HCT116 (cell line): ENCODE measurements at regions not wholly inside any gene's neighbourhood (a gene's known extent, or its start where the extent isn't known, plus 50 kb on each side); places are given as distances from the start of the nearest gene placed in this dataset.

ENCODE experiments used
- ATAC-seq: fragments of 200-7000 bp; cut with Tn5 transposase; 2 replicates; pipeline ENCODE4 v1.9.1; 2020; ENCODE audit warnings: mild to moderate bottlenecking, moderate library complexity
- BruUV-seq: library from RNA; stranded (reverse); fragments of 400-500 nt; replicated peaks from 2 replicates; lab custom pipeline; 2021; lab: Mats Ljungman, UMichigan
- CTCF ChIA-PET: fragments of 300-600 bp; sonication (Branson Sonifier 250); formaldehyde crosslinking; loops from one replicate; lab custom pipeline; 2021; ENCODE audit warnings: antibody characterized with exemption; lab: Charles Lee
- POLR2A ChIA-PET: fragments of 300-600, 350-600 bp; sonication (Branson Sonifier 250); formaldehyde crosslinking; loops from one replicate; lab custom pipeline; 2021; ENCODE audit warnings: antibody characterized with exemption; lab: Charles Lee
- RAD21 ChIA-PET, 2 experiments: fragments of 300-600 bp; sonication (Branson Sonifier 250); formaldehyde crosslinking; loops; one replicate each; lab custom pipeline; 2023; ENCODE audit warnings: low total read pairs in 2 of 2; ENCODE audit not compliant: uncharacterized antibody in 2 of 2, unreplicated experiment in 2 of 2, low non-redundant PET in 1 of 2; lab: Charles Lee
- DNase-seq: peaks from one replicate; pipeline ENCODE4 v3.0.0-alpha.2; 2010; ENCODE audit warnings: low read depth, low spot score
- H2AFZ ChIP-seq: fragments of 200-600 bp; shearing (Covaris generic), sonication (generic); 2 replicates; pipeline ENCODE4 v1.6.1; 2017; ENCODE audit warnings: low read depth, mixed run types, mixed read lengths, antibody characterized with exemption, low read length; ENCODE audit not compliant: poor library complexity, severe bottlenecking
- H3K27ac ChIP-seq: 2 replicates; pipeline ENCODE4 v1.5.1; 2012; ENCODE audit warnings: low read depth, low read length
- H3K27me3 ChIP-seq: fragments of 200-600 bp; sonication (generic); 2 replicates; pipeline ENCODE4 v1.6.1; 2016; ENCODE audit warnings: mixed run types, low read length, mixed read lengths; ENCODE audit not compliant: insufficient read depth
- H3K36me3 ChIP-seq, 2 experiments: fragments of 200-500 bp in 1 of 2; fragments of 200-600 bp in 1 of 2; sonication (Bioruptor generic) in 1 of 2; sonication (generic) in 1 of 2; 2 replicates each; pipeline versions ENCODE4 v1.5.1 to v1.6.1; 2014 to 2016; ENCODE audit warnings: low read length in 2 of 2, inconsistent platforms in 1 of 2, mixed read lengths in 1 of 2, mixed run types in 1 of 2; ENCODE audit not compliant: insufficient read depth in 2 of 2, control insufficient read depth in 1 of 2
- H3K4me1 ChIP-seq, 2 experiments: fragments of 200-600 bp in 1 of 2; sonication (generic) in 1 of 2; 2 replicates each; pipeline versions ENCODE4 v1.5.1 to v1.6.1; 2012 to 2017; ENCODE audit warnings: low read length in 2 of 2, inconsistent platforms in 1 of 2, mild to moderate bottlenecking in 1 of 2, mixed read lengths in 1 of 2, mixed run types in 1 of 2, moderate library complexity in 1 of 2; ENCODE audit not compliant: insufficient read depth in 2 of 2, control insufficient read depth in 1 of 2
- H3K4me2 ChIP-seq: fragments of 200-600 bp; sonication (generic); 2 replicates; pipeline ENCODE4 v1.6.1; 2017; ENCODE audit warnings: mixed run types, low read length, mixed read lengths
- H3K4me3 ChIP-seq, 2 experiments: fragments of 200-600 bp in 1 of 2; sonication (generic) in 1 of 2; replicated peaks in 1 of 2; 2 replicates each; pipeline ENCODE4 v1.5.1; 2011 to 2016; ENCODE audit warnings: low read length in 2 of 2, control low read depth in 1 of 2, low read depth in 1 of 2, mild to moderate bottlenecking in 1 of 2, mixed read lengths in 1 of 2, mixed run types in 1 of 2
- H3K79me2 ChIP-seq: fragments of 200-600 bp; sonication (generic); 2 replicates; pipeline ENCODE4 v1.6.1; 2017; ENCODE audit warnings: mild to moderate bottlenecking, mixed run types, low read length, moderate library complexity, mixed read lengths; ENCODE audit not compliant: insufficient read depth
- H3K9ac ChIP-seq: fragments of 200-600 bp; sonication (generic); 2 replicates; pipeline ENCODE4 v1.6.1; 2016; ENCODE audit warnings: low read length, mixed read lengths
- H3K9me2 ChIP-seq: fragments of 200-600 bp; sonication (generic), shearing (Covaris generic); 2 replicates; pipeline ENCODE4 v1.6.1; 2017; ENCODE audit warnings: mixed run types, mild to moderate bottlenecking, moderate library complexity; ENCODE audit not compliant: insufficient read depth
- H3K9me3 ChIP-seq, 2 experiments: fragments of 200-500 bp in 1 of 2; fragments of 200-600 bp in 1 of 2; sonication (Bioruptor generic) in 1 of 2; sonication (generic) in 1 of 2; 2 replicates each; pipeline ENCODE4 v1.6.1; 2014 to 2017; ENCODE audit warnings: low read length in 2 of 2, mixed read lengths in 2 of 2, inconsistent platforms in 1 of 2, low read depth in 1 of 2, mild to moderate bottlenecking in 1 of 2, mixed run types in 1 of 2, moderate library complexity in 1 of 2; ENCODE audit not compliant: control insufficient read depth in 1 of 2, insufficient read depth in 1 of 2
- H4K20me1 ChIP-seq: fragments of 200-600 bp; sonication (generic), shearing (Covaris generic); 2 replicates; pipeline ENCODE4 v1.6.1; 2017; ENCODE audit warnings: mixed run types, mild to moderate bottlenecking, moderate library complexity; ENCODE audit not compliant: insufficient read depth
- ATF3 ChIP-seq: IDR thresholded peaks from 2 replicates; pipeline ENCODE4 v1.6.1; 2012
- CTCF ChIP-seq, 3 experiments: fragments of 200-600 bp in 1 of 3; sonication (generic) in 1 of 3; IDR thresholded peaks in 2 of 3; conservative IDR thresholded peaks in 1 of 3; 2 replicates each; pipeline ENCODE4 v1.5.1; 2012 to 2017; ENCODE audit warnings: low read depth in 2 of 3, low read length in 2 of 3, antibody characterized with exemption in 1 of 3, borderline replicate concordance in 1 of 3, control low read depth in 1 of 3, mild to moderate bottlenecking in 1 of 3, mixed read lengths in 1 of 3, mixed run types in 1 of 3, moderate library complexity in 1 of 3; ENCODE audit not compliant: insufficient read depth in 1 of 3
- EGR1 ChIP-seq: IDR thresholded peaks from 2 replicates; pipeline ENCODE4 v1.6.1; 2012; ENCODE audit warnings: low read depth
- ELF1 ChIP-seq: IDR thresholded peaks from 2 replicates; pipeline ENCODE4 v1.6.1; 2012; ENCODE audit warnings: low read depth, borderline replicate concordance
- FOSL1 ChIP-seq: IDR thresholded peaks from 2 replicates; pipeline ENCODE4 v1.6.1; 2012; ENCODE audit warnings: low read depth
- JUND ChIP-seq: IDR thresholded peaks from 2 replicates; pipeline ENCODE4 v1.6.1; 2012
- MAX ChIP-seq: IDR thresholded peaks from 2 replicates; pipeline ENCODE4 v1.6.1; 2012
- POLR2A ChIP-seq: IDR thresholded peaks from 2 replicates; pipeline ENCODE4 v1.7.0; 2011; ENCODE audit warnings: borderline replicate concordance; ENCODE audit not compliant: insufficient read depth, insufficient read length; ENCODE audit errors: extremely low read depth
- POLR2AphosphoS5 ChIP-seq: IDR thresholded peaks from 2 replicates; pipeline ENCODE4 v1.6.1; 2011; ENCODE audit warnings: mild to moderate bottlenecking, low read depth, low read length, moderate library complexity
- RAD21 ChIP-seq: IDR thresholded peaks from 2 replicates; pipeline ENCODE4 v1.6.1; 2012; ENCODE audit warnings: low read depth, mild to moderate bottlenecking
- SIN3A ChIP-seq: IDR thresholded peaks from 2 replicates; pipeline ENCODE4 v1.6.1; 2012; ENCODE audit warnings: low read depth
- SP1 ChIP-seq: IDR thresholded peaks from 2 replicates; pipeline ENCODE4 v1.6.1; 2012; ENCODE audit warnings: low read depth
- SRF ChIP-seq: IDR thresholded peaks from 2 replicates; pipeline ENCODE4 v1.6.1; 2012; ENCODE audit warnings: low read depth
- YY1 ChIP-seq: IDR thresholded peaks from 2 replicates; pipeline ENCODE4 v1.6.1; 2011; ENCODE audit warnings: low read length, low read depth, moderate library complexity, mild to moderate bottlenecking; ENCODE audit not compliant: insufficient replicate concordance; ENCODE audit errors: extremely low read depth
- ZBTB33 ChIP-seq: IDR thresholded peaks from 2 replicates; pipeline ENCODE4 v1.6.1; 2011; ENCODE audit warnings: mild to moderate bottlenecking, low read length, moderate library complexity; ENCODE audit not compliant: insufficient replicate concordance; ENCODE audit errors: extremely low read depth
- ZFX ChIP-seq: fragments of 450-650 bp; IDR thresholded peaks from 2 replicates; pipeline ENCODE4 v1.6.1; 2017
- ZNF274 ChIP-seq: fragments of 200-500 bp; sonication (Bioruptor generic); IDR thresholded peaks from 2 replicates; pipeline ENCODE4 v1.6.1; 2014; ENCODE audit warnings: mild to moderate bottlenecking, low read depth, low read length, inconsistent platforms
- intact Hi-C: fragments of 100-400 bp; cut with micrococcal nuclease; formaldehyde crosslinking; loops from 2 replicates; pipeline ENCODE4 v1.10.0; 2022

- Histone ChIP-seq H3K9me2 (no peaks in the 10 kb centered on the region), H3K4me2 (no peak overlapping the region), H3K4me1 (no peaks in the 10 kb centered on the region), H2AFZ (no peak overlapping the region), H3K36me3 (no peaks in the 10 kb centered on the region), H3K4me3 (no peak overlapping the region), H3K27me3 (no peaks in the 10 kb centered on the region), H3K27ac (no peak overlapping the region), H3K79me2 (no peaks in the 10 kb centered on the region), H3K9ac (no peak overlapping the region), H3K9me3 (no peaks in the 10 kb centered on the region), H4K20me1 (no peaks in the 10 kb centered on the region)
- CTCF ChIA-PET: no interaction called here
- TF ChIP-seq YY1 (no peak), ATF3 (no peak), POLR2AphosphoS5 (no peak), ELF1 (no peak), MAX (no peak), RAD21 (no peak), ZNF274 (no peak), FOSL1 (no peak), ZBTB33 (no peak), POLR2A (no peak), SIN3A (no peak), EGR1 (no peak), CTCF (IDR thresholded peaks at IDR 0.05 in 2 of 3, conservative IDR thresholded peaks at IDR 0.05 in 1 of 3; ENCODE audit: borderline replicate concordance in 1 of 3, insufficient read depth in 1 of 3, low read depth in 2 of 3, low read length in 2 of 3) (no peak), SRF (no peak), ZFX (no peak), SP1 (no peak), JUND (no peak)
- DNase-seq: no peak
- ATAC-seq: no peak
- POLR2A ChIA-PET: no interaction called here
- BruUV-seq: no TSS peak
- intact Hi-C loops: no loop called here
- RAD21 ChIA-PET: no interaction called here
Observed at GRCh38 chr9:81191222-81191621, 498.1 kb downstream of the TLE1 start.
